Right atrium auricular region (tissue), 2 donors: ENCODE measurements at regions not wholly inside any gene's neighbourhood (a gene's known extent, or its start where the extent isn't known, plus 50 kb on each side); places are given as distances from the start of the nearest gene placed in this dataset.

Experiments
- DNase-seq: peaks from one replicate; pipeline ENCODE4 v3.0.0-alpha.2; 2019; ENCODE audit warnings: low spot score
- H3K27ac ChIP-seq, 2 donors: fragments of 200-600 bp; sonication (generic); 1 replicate in 1 of 2; 2 replicates in 1 of 2; pipeline ENCODE4 v1.5.1; 2016 to 2019
- H3K27me3 ChIP-seq, 2 donors: fragments of 200-600 bp; sonication (generic); one replicate each; pipeline versions ENCODE4 v1.5.1 to v1.6.0; 2017 to 2019
- H3K36me3 ChIP-seq: fragments of 200-600 bp; sonication (generic); one replicate; pipeline ENCODE4 v1.5.1; 2016
- H3K4me1 ChIP-seq, 2 donors: fragments of 200-600 bp; sonication (generic); one replicate each; pipeline versions ENCODE4 v1.5.1 to v1.6.0; 2017 to 2019
- H3K4me3 ChIP-seq, 2 donors: fragments of 200-600 bp; sonication (generic); 1 replicate in 1 of 2; 2 replicates in 1 of 2; pipeline ENCODE4 v1.5.1; 2017 to 2019; ENCODE audit warnings: mild to moderate bottlenecking in 1 of 2, moderate library complexity in 1 of 2
- H3K9me3 ChIP-seq, 2 donors: fragments of 200-600 bp; sonication (generic); one replicate each; pipeline ENCODE4 v1.5.1; 2019
- TF ChIP-seq, protein P1 (sequence below), 2 donors: fragments of 200-600 bp; sonication (generic); IDR thresholded peaks; one replicate each; pipeline ENCODE4 v1.5.1; 2019; ENCODE audit warnings: antibody characterized with exemption in 2 of 2

DNA sequence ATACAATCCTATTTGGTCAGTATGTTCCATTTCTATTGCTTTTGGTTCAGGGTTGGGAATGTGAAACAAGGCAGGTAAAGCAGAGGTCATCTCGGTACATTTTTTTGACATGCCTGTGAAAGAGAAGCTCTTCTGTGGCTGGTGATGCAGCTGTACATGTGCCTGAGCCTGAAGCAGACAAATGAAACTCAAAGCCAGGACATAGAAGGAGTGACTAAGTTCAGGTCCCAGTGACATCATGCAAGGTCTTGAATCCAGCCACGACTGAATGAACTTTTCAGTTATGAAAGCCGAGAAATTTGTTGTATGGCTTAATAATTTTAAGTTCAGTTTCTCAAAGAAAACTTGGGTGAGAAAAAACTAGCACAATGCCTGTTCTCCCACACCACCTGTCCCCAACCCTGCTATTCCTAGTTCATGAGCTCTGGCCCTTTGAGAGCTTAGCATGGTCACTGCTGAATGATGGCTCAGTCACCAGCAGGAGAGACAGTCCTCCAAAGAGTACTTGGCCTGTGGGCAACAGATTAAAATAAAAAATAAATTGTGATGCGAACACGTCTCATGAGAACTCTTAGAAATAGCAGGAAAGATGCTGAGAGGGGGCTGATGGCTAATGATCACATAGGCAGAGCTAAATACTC is 600.2 kb upstream of the GRM7 start:
- Histone ChIP-seq H3K4me3 (no peak overlapping the region), H3K4me1 (no peaks in the 10 kb centered on the region), H3K9me3 (no peaks in the 10 kb centered on the region), H3K27ac (no peak overlapping the region), H3K27me3 (no peaks in the 10 kb centered on the region), H3K36me3 (no peaks in the 10 kb centered on the region)
- DNase-seq, result no peak
- TF ChIP-seq, protein P1, sequence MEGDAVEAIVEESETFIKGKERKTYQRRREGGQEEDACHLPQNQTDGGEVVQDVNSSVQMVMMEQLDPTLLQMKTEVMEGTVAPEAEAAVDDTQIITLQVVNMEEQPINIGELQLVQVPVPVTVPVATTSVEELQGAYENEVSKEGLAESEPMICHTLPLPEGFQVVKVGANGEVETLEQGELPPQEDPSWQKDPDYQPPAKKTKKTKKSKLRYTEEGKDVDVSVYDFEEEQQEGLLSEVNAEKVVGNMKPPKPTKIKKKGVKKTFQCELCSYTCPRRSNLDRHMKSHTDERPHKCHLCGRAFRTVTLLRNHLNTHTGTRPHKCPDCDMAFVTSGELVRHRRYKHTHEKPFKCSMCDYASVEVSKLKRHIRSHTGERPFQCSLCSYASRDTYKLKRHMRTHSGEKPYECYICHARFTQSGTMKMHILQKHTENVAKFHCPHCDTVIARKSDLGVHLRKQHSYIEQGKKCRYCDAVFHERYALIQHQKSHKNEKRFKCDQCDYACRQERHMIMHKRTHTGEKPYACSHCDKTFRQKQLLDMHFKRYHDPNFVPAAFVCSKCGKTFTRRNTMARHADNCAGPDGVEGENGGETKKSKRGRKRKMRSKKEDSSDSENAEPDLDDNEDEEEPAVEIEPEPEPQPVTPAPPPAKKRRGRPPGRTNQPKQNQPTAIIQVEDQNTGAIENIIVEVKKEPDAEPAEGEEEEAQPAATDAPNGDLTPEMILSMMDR (IDR thresholded peaks at IDR 0.05), result no peak

DNA sequence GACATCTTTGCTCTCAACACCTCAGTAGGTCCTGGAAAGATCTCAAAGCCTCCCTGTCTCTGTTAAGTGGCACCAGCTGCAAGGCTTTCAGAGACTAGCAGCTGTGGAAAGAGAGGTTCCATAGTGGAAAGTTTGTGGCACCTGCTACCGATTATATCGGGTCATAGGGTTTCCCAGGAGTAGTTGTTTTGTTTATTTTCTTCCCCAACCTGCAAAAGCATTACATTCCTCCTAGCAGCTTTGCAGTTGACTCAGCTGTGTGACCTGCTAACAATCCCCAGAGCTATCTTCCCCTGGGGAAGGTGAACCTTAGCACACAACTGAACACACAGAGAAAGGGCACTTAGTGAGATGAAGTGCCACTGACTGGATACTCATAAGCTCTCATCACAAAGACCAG is 598.9 kb upstream of the GRM7 start:
- TF ChIP-seq, protein P1 (IDR thresholded peaks at IDR 0.05), result no peak
- Histone ChIP-seq H3K9me3 (no peaks in the 10 kb centered on the region), H3K36me3 (no peaks in the 10 kb centered on the region), H3K27ac (no peak overlapping the region), H3K4me3 (no peak overlapping the region), H3K27me3 (no peaks in the 10 kb centered on the region), H3K4me1 (no peaks in the 10 kb centered on the region)
- DNase-seq, result no peak

DNA sequence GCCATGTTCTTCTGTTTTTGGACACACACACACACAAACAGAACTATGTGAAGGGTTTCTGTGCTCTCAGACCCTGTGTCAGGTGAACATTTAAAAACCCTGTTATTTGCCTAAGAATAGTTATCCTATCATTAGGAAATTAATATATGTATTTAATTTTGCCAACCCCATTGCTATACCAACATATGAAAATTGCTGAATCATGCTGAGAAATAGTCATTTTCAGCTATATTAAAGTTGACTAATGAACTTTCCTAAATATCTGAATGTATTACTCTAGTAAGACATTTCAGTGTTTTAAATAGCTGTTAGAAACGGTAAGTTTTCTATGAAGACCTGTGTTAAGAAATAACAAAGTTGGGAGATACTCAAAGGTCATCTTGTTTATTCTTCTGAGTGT is 596.9 kb upstream of the GRM7 start:
- Histone ChIP-seq H3K4me1 (no peaks in the 10 kb centered on the region), H3K36me3 (no peaks in the 10 kb centered on the region), H3K27me3 (no peaks in the 10 kb centered on the region), H3K9me3 (no peaks in the 10 kb centered on the region), H3K4me3 (no peak overlapping the region), H3K27ac (no peak overlapping the region)
- no peak for DNase-seq
- TF ChIP-seq, protein P1 (IDR thresholded peaks at IDR 0.05), result no peak

DNA sequence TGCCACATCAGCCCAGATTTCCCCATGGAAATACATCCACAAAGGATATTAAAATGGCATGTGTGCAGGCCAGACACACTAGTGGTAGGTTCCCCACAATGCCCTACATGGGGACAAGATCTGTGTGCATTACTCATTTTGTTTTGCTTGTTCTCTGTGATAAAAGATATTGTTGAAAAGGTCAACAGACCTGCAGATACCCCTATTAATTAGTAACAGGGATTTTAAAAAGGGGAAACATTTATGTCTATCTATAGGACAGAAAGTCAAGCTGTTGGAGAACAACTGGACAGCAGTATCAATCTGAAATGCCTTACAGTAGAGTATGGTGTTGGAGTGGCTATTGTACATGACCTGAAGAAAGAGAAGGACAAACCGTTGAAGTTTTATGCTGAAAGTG is 596.0 kb upstream of the GRM7 start:
- H3K9me3 ChIP-seq, result no peaks in the 10 kb centered on the region
- no peak for DNase-seq
- H3K27me3 ChIP-seq, result no peaks in the 10 kb centered on the region
- no peaks in the 10 kb centered on the region for H3K36me3 ChIP-seq
- H3K4me1 ChIP-seq, result no peaks in the 10 kb centered on the region
- TF ChIP-seq, protein P1 (IDR thresholded peaks at IDR 0.05), result no peak
- no peak overlapping the region for H3K4me3 ChIP-seq
- H3K27ac ChIP-seq, result no peak overlapping the region

DNA sequence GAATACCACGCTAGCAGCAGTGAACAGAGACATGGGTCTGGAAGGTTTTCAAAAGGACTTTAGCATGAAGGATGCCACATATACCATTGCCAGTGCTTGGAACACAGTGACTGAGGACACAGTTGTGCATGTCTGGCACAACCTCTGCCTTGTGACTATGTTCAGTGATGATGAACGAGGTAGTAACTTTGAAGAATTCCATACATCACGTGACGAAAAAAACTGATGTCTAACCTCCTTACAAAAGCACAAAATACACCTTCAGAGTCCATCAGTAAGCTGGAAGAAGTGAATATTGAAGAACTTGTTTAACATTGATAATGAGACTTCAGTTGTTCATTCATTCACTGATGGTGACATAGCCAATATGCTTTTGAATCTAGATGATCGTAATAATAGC is 594.8 kb upstream of the GRM7 start:
- TF ChIP-seq, protein P1 (IDR thresholded peaks at IDR 0.05), result no peak
- no peaks in the 10 kb centered on the region for H3K27me3 ChIP-seq
- no peaks in the 10 kb centered on the region for H3K36me3 ChIP-seq
- H3K4me1 ChIP-seq, result no peaks in the 10 kb centered on the region
- H3K9me3 ChIP-seq, result no peaks in the 10 kb centered on the region
- no peak overlapping the region for H3K4me3 ChIP-seq
- no peak overlapping the region for H3K27ac ChIP-seq
- DNase-seq, result no peak

DNA sequence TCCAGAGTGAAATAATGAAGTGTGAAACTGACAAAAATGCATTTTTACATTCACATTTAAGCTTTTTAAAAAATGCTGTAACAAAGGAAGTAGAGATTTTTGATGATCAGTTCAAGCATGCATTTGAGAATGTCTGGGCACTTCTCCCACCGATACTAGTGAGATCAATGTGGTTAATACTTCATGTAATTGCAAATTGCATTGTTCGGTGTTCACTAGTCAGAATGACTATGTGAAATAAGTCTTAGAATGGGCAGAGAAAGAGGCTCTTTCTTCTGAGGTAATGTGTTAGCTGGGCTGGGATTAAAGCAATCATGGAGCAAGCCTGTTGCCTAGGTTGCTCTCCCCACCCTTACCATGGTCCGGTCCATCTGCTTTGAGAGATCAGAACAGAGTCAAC is 587.0 kb upstream of the GRM7 start:
- Histone ChIP-seq H3K27ac (no peak overlapping the region), H3K4me3 (no peak overlapping the region), H3K4me1 (no peaks in the 10 kb centered on the region), H3K9me3 (no peaks in the 10 kb centered on the region), H3K36me3 (no peaks in the 10 kb centered on the region), H3K27me3 (no peaks in the 10 kb centered on the region)
- TF ChIP-seq, protein P1 (IDR thresholded peaks at IDR 0.05), result no peak
- DNase-seq, result no peak
